Dendritic cell treated with granulocyte-macrophage colony-stimulating factor and Interleukin-4, amounts not matched to agents 40 ng/mL and 50 ng/mL, for 4 days (primary cell): ENCODE measurements at regions not wholly inside any gene's neighbourhood (a gene's known extent, or its start where the extent isn't known, plus 50 kb on each side); places are given as distances from the start of the nearest gene placed in this dataset.
"Not testable (repeated sequence)": the region's sequence is repeated elsewhere in the genome, so short reads cannot be mapped to it uniquely, and the experiment has no call there.

Source experiments
- H3K27ac Mint-ChIP-seq: one replicate; pipeline ENCODE4 v1.8.0; 2022; ENCODE audit warnings: mild to moderate bottlenecking, mixed read lengths
- H3K27me3 Mint-ChIP-seq: one replicate; pipeline ENCODE4 v1.8.0; 2022; ENCODE audit warnings: mild to moderate bottlenecking, mixed read lengths
- H3K36me3 Mint-ChIP-seq: one replicate; pipeline ENCODE4 v1.8.0; 2022; ENCODE audit warnings: low read depth, mixed read lengths
- H3K4me1 Mint-ChIP-seq: one replicate; pipeline ENCODE4 v1.8.0; 2022; ENCODE audit warnings: low read depth, mixed read lengths
- H3K4me3 Mint-ChIP-seq: one replicate; pipeline ENCODE4 v1.8.0; 2022; ENCODE audit warnings: mild to moderate bottlenecking, moderate library complexity, mixed read lengths
- H3K9me3 Mint-ChIP-seq: one replicate; pipeline ENCODE4 v1.8.0; 2022; ENCODE audit warnings: mixed read lengths
- intact Hi-C: fragments of 100-400 bp; cut with micrococcal nuclease; formaldehyde crosslinking; loops from one replicate; pipeline ENCODE4 v1.15.0; 2022

- Mint-ChIP-seq H3K4me3 (no peak overlapping the region), H3K4me1 (no peaks in the 10 kb centered on the region), H3K27ac (no peak overlapping the region), H3K9me3 (peaks cover 25% of the 10 kb centered on the region), H3K27me3 (no peaks in the 10 kb centered on the region), H3K36me3 (no peaks in the 10 kb centered on the region)
- intact Hi-C loops: no loop called here
These were observed 684.8 kb upstream of the BCHE start for GRCh38 chr3:166522017-166522416.

GRCh38 chr3:166519443-166519842, 682.2 kb upstream of the BCHE start:
- H3K36me3 Mint-ChIP-seq: no peaks in the 10 kb centered on the region
- H3K27me3 Mint-ChIP-seq: no peaks in the 10 kb centered on the region
- no peak overlapping the region for H3K27ac Mint-ChIP-seq
- intact Hi-C loops: no loop called here
- H3K4me3 Mint-ChIP-seq: no peak overlapping the region
- H3K4me1 Mint-ChIP-seq: no peaks in the 10 kb centered on the region
- H3K9me3 Mint-ChIP-seq: peaks cover 22% of the 10 kb centered on the region

- Mint-ChIP-seq H3K27me3 (no peaks in the 10 kb centered on the region), H3K4me1 (no peaks in the 10 kb centered on the region), H3K4me3 (no peak overlapping the region), H3K36me3 (no peaks in the 10 kb centered on the region), H3K9me3 (peaks cover 35% of the 10 kb centered on the region), H3K27ac (no peak overlapping the region)
- intact Hi-C loops: no loop called here
These were observed 680.8 kb upstream of the BCHE start for GRCh38 chr3:166518040-166518439.

GRCh38 chr3:166510382-166510781, 673.2 kb upstream of the BCHE start:
- Mint-ChIP-seq H3K27ac (no peak overlapping the region), H3K36me3 (no peaks in the 10 kb centered on the region), H3K9me3 (peaks cover 67% of the 10 kb centered on the region), H3K4me1 (no peaks in the 10 kb centered on the region), H3K4me3 (no peak overlapping the region), H3K27me3 (no peaks in the 10 kb centered on the region)
- intact Hi-C loops: no loop called here

GRCh38 chr3:166500420-166500819, 663.2 kb upstream of the BCHE start:
- H3K4me3 Mint-ChIP-seq, H3K27me3 Mint-ChIP-seq, H3K27ac Mint-ChIP-seq, intact Hi-C loops, H3K4me1 Mint-ChIP-seq, H3K36me3 Mint-ChIP-seq: not testable (repeated sequence)
- peaks cover 61% of the 10 kb centered on the region for H3K9me3 Mint-ChIP-seq

GRCh38 chr3:166499636-166500035, 662.4 kb upstream of the BCHE start:
- Mint-ChIP-seq H3K4me1 (no peaks in the 10 kb centered on the region), H3K4me3 (no peak overlapping the region), H3K36me3 (no peaks in the 10 kb centered on the region), H3K27me3 (no peaks in the 10 kb centered on the region), H3K27ac (no peak overlapping the region), H3K9me3 (peaks cover 53% of the 10 kb centered on the region)
- intact Hi-C loops: no loop called here

GRCh38 chr3:166498446-166498845, 661.2 kb upstream of the BCHE start:
- Mint-ChIP-seq H3K9me3 (peaks cover 41% of the 10 kb centered on the region), H3K27ac (no peak overlapping the region), H3K4me1 (no peaks in the 10 kb centered on the region), H3K27me3 (no peaks in the 10 kb centered on the region), H3K36me3 (no peaks in the 10 kb centered on the region), H3K4me3 (no peak overlapping the region)
- intact Hi-C loops: no loop called here

GRCh38 chr3:166489826-166490225, 652.6 kb upstream of the BCHE start:
- no peaks in the 10 kb centered on the region for H3K27me3 Mint-ChIP-seq
- no peak overlapping the region for H3K27ac Mint-ChIP-seq
- H3K4me3 Mint-ChIP-seq: no peak overlapping the region
- H3K4me1 Mint-ChIP-seq: no peaks in the 10 kb centered on the region
- intact Hi-C loops: no loop called here
- no peaks in the 10 kb centered on the region for H3K36me3 Mint-ChIP-seq
- peaks cover 15% of the 10 kb centered on the region for H3K9me3 Mint-ChIP-seq

- H3K36me3 Mint-ChIP-seq: no peaks in the 10 kb centered on the region
- H3K9me3 Mint-ChIP-seq: peaks cover 15% of the 10 kb centered on the region
- no peaks in the 10 kb centered on the region for H3K27me3 Mint-ChIP-seq
- H3K27ac Mint-ChIP-seq: no peak overlapping the region
- H3K4me1 Mint-ChIP-seq: no peaks in the 10 kb centered on the region
- H3K4me3 Mint-ChIP-seq: no peak overlapping the region
- intact Hi-C loops: no loop called here
These were observed 651.9 kb upstream of the BCHE start for GRCh38 chr3:166488977-166489672.

GRCh38 chr3:166484470-166484869, 647.2 kb upstream of the BCHE start:
- Mint-ChIP-seq H3K9me3 (peaks cover 7% of the 10 kb centered on the region), H3K4me3 (no peak overlapping the region), H3K27ac (no peak overlapping the region), H3K36me3 (no peaks in the 10 kb centered on the region), H3K4me1 (no peaks in the 10 kb centered on the region), H3K27me3 (no peaks in the 10 kb centered on the region)
- intact Hi-C loops: no loop called here

GRCh38 chr3:166481340-166481739, 644.1 kb upstream of the BCHE start:
- H3K4me3 Mint-ChIP-seq: no peak overlapping the region
- intact Hi-C loops: no loop called here
- no peaks in the 10 kb centered on the region for H3K27me3 Mint-ChIP-seq
- H3K9me3 Mint-ChIP-seq: peaks cover 24% of the 10 kb centered on the region
- no peaks in the 10 kb centered on the region for H3K4me1 Mint-ChIP-seq
- no peak overlapping the region for H3K27ac Mint-ChIP-seq
- H3K36me3 Mint-ChIP-seq: no peaks in the 10 kb centered on the region

GRCh38 chr3:166478356-166478755, 641.1 kb upstream of the BCHE start:
- no peaks in the 10 kb centered on the region for H3K27me3 Mint-ChIP-seq
- H3K4me1 Mint-ChIP-seq: no peaks in the 10 kb centered on the region
- H3K36me3 Mint-ChIP-seq: no peaks in the 10 kb centered on the region
- no peak overlapping the region for H3K27ac Mint-ChIP-seq
- H3K4me3 Mint-ChIP-seq: no peak overlapping the region
- H3K9me3 Mint-ChIP-seq: peaks cover 28% of the 10 kb centered on the region
- intact Hi-C loops: no loop called here

- H3K4me1 Mint-ChIP-seq: no peaks in the 10 kb centered on the region
- H3K36me3 Mint-ChIP-seq: no peaks in the 10 kb centered on the region
- no peaks in the 10 kb centered on the region for H3K27me3 Mint-ChIP-seq
- no peak overlapping the region for H3K27ac Mint-ChIP-seq
- no peak overlapping the region for H3K4me3 Mint-ChIP-seq
- peaks cover 18% of the 10 kb centered on the region for H3K9me3 Mint-ChIP-seq
- intact Hi-C loops: no loop called here
These were observed 636.3 kb upstream of the BCHE start for GRCh38 chr3:166473501-166473900.

GRCh38 chr3:166472015-166472414, 634.8 kb upstream of the BCHE start:
- H3K27ac Mint-ChIP-seq: no peak overlapping the region
- H3K4me1 Mint-ChIP-seq: no peaks in the 10 kb centered on the region
- no peaks in the 10 kb centered on the region for H3K27me3 Mint-ChIP-seq
- peaks cover 9% of the 10 kb centered on the region for H3K9me3 Mint-ChIP-seq
- intact Hi-C loops: no loop called here
- H3K4me3 Mint-ChIP-seq: no peak overlapping the region
- no peaks in the 10 kb centered on the region for H3K36me3 Mint-ChIP-seq

- no peaks in the 10 kb centered on the region for H3K4me1 Mint-ChIP-seq
- H3K36me3 Mint-ChIP-seq: no peaks in the 10 kb centered on the region
- no peak overlapping the region for H3K27ac Mint-ChIP-seq
- H3K4me3 Mint-ChIP-seq: no peak overlapping the region
- intact Hi-C loops: no loop called here
- peaks cover 9% of the 10 kb centered on the region for H3K9me3 Mint-ChIP-seq
- H3K27me3 Mint-ChIP-seq: no peaks in the 10 kb centered on the region
These were observed 634.0 kb upstream of the BCHE start for GRCh38 chr3:166471074-166471767.
